GM23248 (cell line): ENCODE measurements at regions not wholly inside any gene's neighbourhood (a gene's known extent, or its start where the extent isn't known, plus 50 kb on each side); places are given as distances from the start of the nearest gene placed in this dataset.

ENCODE experiments used
- DNase-seq: peaks from one replicate; pipeline ENCODE4 v3.0.0-alpha.2; 2015
- H2AFZ ChIP-seq: fragments of 200-600 bp; sonication (generic); 2 replicates; pipeline ENCODE4 v1.6.1; 2016; ENCODE audit warnings: antibody characterized with exemption
- H3F3A ChIP-seq: fragments of 200-600 bp; sonication (generic); 2 replicates; pipeline ENCODE4 v1.6.1; 2016; ENCODE audit warnings: mild to moderate bottlenecking, antibody characterized with exemption, mixed run types; ENCODE audit not compliant: insufficient read depth
- H3K27ac ChIP-seq: fragments of 200-600 bp; sonication (generic); 2 replicates; pipeline ENCODE4 v1.5.1; 2016; ENCODE audit warnings: mild to moderate bottlenecking
- H3K27me3 ChIP-seq: fragments of 200-600 bp; sonication (generic); replicated peaks from 2 replicates; pipeline ENCODE4 v1.6.1; 2016; ENCODE audit warnings: mild to moderate bottlenecking; ENCODE audit not compliant: insufficient read depth
- H3K36me3 ChIP-seq: fragments of 200-600 bp; sonication (generic); 2 replicates; pipeline ENCODE4 v1.6.1; 2016; ENCODE audit warnings: low read depth, mild to moderate bottlenecking
- H3K4me1 ChIP-seq: fragments of 200-600 bp; sonication (generic); 2 replicates; pipeline ENCODE4 v1.6.1; 2016; ENCODE audit warnings: mild to moderate bottlenecking; ENCODE audit not compliant: insufficient read depth
- H3K4me2 ChIP-seq: fragments of 200-600 bp; sonication (generic); one replicate; pipeline ENCODE4 v1.6.1; 2016; ENCODE audit warnings: mild to moderate bottlenecking; ENCODE audit not compliant: unreplicated experiment
- H3K4me3 ChIP-seq: fragments of 200-600 bp; sonication (generic); 2 replicates; pipeline ENCODE4 v1.5.1; 2016; ENCODE audit warnings: mild to moderate bottlenecking
- H3K79me2 ChIP-seq: fragments of 200-600 bp; sonication (generic); 2 replicates; pipeline ENCODE4 v1.6.1; 2016; ENCODE audit warnings: mild to moderate bottlenecking; ENCODE audit not compliant: insufficient read depth
- H3K9ac ChIP-seq: fragments of 200-600 bp; sonication (generic); 2 replicates; pipeline ENCODE4 v1.6.1; 2016; ENCODE audit warnings: mild to moderate bottlenecking
- H3K9me2 ChIP-seq: fragments of 200-600 bp; sonication (generic); 2 replicates; pipeline ENCODE4 v1.6.1; 2016; ENCODE audit warnings: mixed run types, mild to moderate bottlenecking, moderate library complexity; ENCODE audit not compliant: insufficient read depth
- H3K9me3 ChIP-seq: fragments of 200-600 bp; sonication (generic); one replicate; pipeline ENCODE4 v1.6.1; 2017; ENCODE audit warnings: low read depth
- H4K20me1 ChIP-seq: fragments of 200-600 bp; sonication (generic); 2 replicates; pipeline ENCODE4 v1.6.0; 2016; ENCODE audit not compliant: insufficient read depth
- EZH2 ChIP-seq: fragments of 200-600 bp; sonication (generic); IDR thresholded peaks from 2 replicates; pipeline ENCODE4 v1.6.1; 2018; ENCODE audit warnings: antibody characterized with exemption, mild to moderate bottlenecking; ENCODE audit not compliant: insufficient read depth, poor library complexity, severe bottlenecking
- EZH2phosphoT487 ChIP-seq: fragments of 200-600 bp; sonication (generic); IDR thresholded peaks from 2 replicates; pipeline ENCODE4 v1.6.1; 2018; ENCODE audit warnings: antibody characterized with exemption, moderate library complexity, mild to moderate bottlenecking, low read depth; ENCODE audit not compliant: insufficient read depth
- WGBS, 2 experiments: methylation state at CpG; one replicate each; pipeline ENCODE4 v1.1.6; 2015 to 2017; ENCODE audit warnings: low lambda C conversion rate in 2 of 2, low coverage in 1 of 2; ENCODE audit errors: missing lambda C conversion rate in 2 of 2; 5-methylcytosine and 5-hydroxymethylcytosine counted together
- in situ Hi-C: fragments of 300-500 bp; cut with MboI; formaldehyde crosslinking; loops from 2 replicates; pipeline ENCODE4 v1.15.0; 2020

DNA sequence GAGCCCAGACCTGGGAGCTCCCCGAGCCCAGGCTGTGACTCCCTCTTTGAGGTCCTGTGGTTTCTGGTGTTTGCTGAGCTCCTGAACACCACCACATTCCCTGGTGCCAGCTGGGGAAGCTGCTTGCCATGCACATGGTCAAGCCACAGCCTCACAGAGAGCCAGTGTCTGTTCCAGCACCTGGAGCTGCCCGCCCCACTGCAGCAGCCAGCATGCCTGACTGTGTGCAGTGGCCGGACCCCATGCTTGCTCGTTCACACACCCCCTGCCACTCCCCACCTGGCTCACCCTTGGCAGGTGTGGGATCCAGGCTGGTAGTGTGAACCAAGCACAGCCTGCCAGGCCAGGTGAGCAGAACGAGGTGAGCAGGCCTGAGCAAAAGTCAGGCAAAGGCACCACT is 95.6 kb upstream of the FAM9C start:
- Histone ChIP-seq H3F3A (peaks cover 3% of the 10 kb centered on the region; the same call in 1 of the 2 replicates), H3K4me3 (no peak overlapping the region), H3K79me2 (no peaks in the 10 kb centered on the region), H3K4me1 (peaks cover 9% of the 10 kb centered on the region), H3K9ac (no peak overlapping the region), H2AFZ (no peak overlapping the region), H3K36me3 (no peaks in the 10 kb centered on the region), H3K27ac (no peak overlapping the region), H3K27me3 (no peaks in the 10 kb centered on the region), H3K9me2 (no peaks in the 10 kb centered on the region), H3K9me3 (no peaks in the 10 kb centered on the region), H4K20me1 (no peaks in the 10 kb centered on the region), H3K4me2 (no peak overlapping the region)
- TF ChIP-seq EZH2phosphoT487 (no peak), EZH2 (no peak)
- in situ Hi-C loops = no loop called here
- no peak for DNase-seq
- 70 to 85% methylated on average over 3 to 4 of the region's 5 CpGs for WGBS, 2 experiments

DNA sequence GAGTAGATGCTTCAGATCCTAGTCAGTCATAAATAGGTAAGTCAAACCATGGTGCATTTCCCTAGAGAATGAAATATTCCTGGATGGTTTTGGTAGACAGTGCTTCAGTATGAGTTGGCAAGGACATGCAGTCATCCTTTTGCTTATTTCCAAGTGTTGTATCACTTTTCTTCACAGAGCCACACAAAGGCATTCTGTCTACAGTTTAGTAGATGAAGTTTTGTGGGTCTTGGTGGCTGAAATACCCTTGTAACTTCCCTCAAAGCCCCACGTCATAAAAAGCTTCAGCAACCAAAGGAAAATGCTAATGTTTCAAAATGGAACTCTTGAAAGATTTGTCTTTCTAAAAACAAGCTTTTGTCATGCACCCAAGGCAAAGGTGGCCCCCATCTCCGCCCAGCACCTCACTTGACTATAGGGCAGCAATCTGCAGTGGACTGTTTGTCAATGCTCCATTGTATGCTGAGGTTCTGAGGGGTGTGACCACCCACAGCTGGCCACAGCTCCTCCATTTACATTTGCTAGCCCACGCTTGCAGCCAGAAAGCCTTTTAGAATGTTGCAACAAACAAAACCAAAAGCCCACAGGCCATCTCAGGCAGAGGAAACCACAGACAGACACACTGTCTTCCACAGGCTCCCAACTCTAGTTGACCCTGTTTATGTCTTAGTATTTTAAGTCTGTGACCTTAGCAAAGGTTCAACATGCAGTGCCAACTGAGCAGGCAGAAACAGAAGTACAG is 87.1 kb upstream of the FAM9C start:
- 80 to 100% methylated on average over 2 to 3 of the region's 3 CpGs for WGBS, 2 experiments
- Histone ChIP-seq H4K20me1 (no peaks in the 10 kb centered on the region), H3K79me2 (no peaks in the 10 kb centered on the region), H3K4me1 (peaks cover 15% of the 10 kb centered on the region), H3K36me3 (no peaks in the 10 kb centered on the region), H3F3A (no peaks in the 10 kb centered on the region), H3K27me3 (no peaks in the 10 kb centered on the region), H3K9ac (no peak overlapping the region), H3K27ac (no peak overlapping the region), H3K4me2 (no peak overlapping the region), H3K9me2 (no peaks in the 10 kb centered on the region), H3K4me3 (no peak overlapping the region), H3K9me3 (no peaks in the 10 kb centered on the region), H2AFZ (no peak overlapping the region)
- no peak for DNase-seq
- in situ Hi-C loops = no loop called here
- TF ChIP-seq EZH2phosphoT487 = no peak
- TF ChIP-seq EZH2 = no peak

DNA sequence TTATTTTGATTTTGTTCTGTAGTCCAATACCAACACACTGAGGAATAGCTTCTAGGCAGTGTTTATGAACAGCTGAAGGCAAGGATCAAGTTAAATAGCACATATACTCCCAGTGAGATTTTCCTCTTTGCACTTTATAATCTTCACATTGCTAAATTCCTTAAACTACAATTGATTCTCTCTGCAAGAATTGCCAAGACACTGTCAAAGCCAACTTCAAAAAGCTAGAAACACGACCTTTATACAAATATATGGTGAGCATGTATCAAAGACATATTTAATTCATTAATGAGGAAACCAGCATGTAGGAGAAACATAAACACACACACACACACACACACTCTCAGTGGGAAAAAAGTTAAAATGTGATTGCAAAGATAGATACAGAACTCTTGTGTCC is 86.4 kb upstream of the FAM9C start:
- WGBS, 2 experiments = 20 to 24% methylated on average over 1 of the region's 1 CpG
- Histone ChIP-seq H2AFZ (no peak overlapping the region), H3K36me3 (no peaks in the 10 kb centered on the region), H3K79me2 (no peaks in the 10 kb centered on the region), H3F3A (no peaks in the 10 kb centered on the region), H3K9me3 (no peaks in the 10 kb centered on the region), H3K4me1 (peaks cover 15% of the 10 kb centered on the region), H3K27ac (no peak overlapping the region), H3K9me2 (no peaks in the 10 kb centered on the region), H3K4me2 (no peak overlapping the region), H4K20me1 (no peaks in the 10 kb centered on the region), H3K4me3 (no peak overlapping the region), H3K9ac (no peak overlapping the region), H3K27me3 (no peaks in the 10 kb centered on the region)
- TF ChIP-seq EZH2 = no peak
- in situ Hi-C loops = no loop called here
- no peak for DNase-seq

DNA sequence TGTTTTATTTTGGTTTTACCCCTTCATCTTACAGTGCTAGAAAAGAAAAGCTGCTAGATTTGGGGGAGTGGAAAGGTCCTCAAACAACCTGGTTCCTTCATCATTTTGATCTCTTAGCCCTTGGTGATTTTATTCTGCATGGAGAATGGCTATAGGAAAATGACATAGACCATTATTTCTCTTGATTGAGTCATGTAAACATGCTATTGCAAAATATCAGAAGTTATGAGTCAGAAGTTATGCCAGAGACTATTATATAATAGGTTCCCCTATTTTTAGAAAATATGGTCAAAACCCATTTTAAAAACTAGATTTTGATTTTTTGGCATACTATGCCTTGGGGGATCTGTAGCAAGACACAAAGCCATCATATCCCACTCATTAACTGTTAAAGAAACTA is 83.7 kb upstream of the FAM9C start:
- Histone ChIP-seq H3K4me3 (no peak overlapping the region), H3K27me3 (no peaks in the 10 kb centered on the region), H3K36me3 (no peaks in the 10 kb centered on the region), H3K9me2 (no peaks in the 10 kb centered on the region), H3K27ac (no peak overlapping the region; the same call in 1 of the 2 replicates), H3K4me1 (peaks cover 34% of the 10 kb centered on the region), H2AFZ (no peak overlapping the region), H3F3A (peaks cover 14% of the 10 kb centered on the region), H3K79me2 (no peaks in the 10 kb centered on the region), H3K4me2 (no peak overlapping the region), H4K20me1 (no peaks in the 10 kb centered on the region), H3K9ac (no peak overlapping the region), H3K9me3 (no peaks in the 10 kb centered on the region)
- TF ChIP-seq EZH2phosphoT487 (no peak), EZH2 (no peak)
- in situ Hi-C loops = no loop called here
- peak; percentile 58 for DNase-seq

DNA sequence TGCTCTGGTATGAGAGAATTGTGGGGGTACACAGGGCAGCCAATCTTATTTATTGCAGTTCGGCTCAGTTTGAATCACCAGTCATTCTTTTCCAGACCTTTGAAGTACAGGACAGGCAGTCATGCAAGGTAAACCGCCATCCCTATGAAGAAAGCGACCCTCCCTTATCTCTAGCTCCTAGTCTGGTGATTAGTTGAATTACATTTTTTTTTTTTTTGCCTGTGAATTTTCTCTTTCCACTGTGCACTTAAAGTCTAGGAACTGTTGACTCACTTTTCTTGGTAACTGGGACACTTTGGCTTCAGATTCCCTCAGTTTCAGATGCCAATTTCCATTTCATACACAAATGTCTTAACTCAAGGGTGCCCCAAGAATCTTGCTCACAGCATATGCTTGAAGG is 82.4 kb upstream of the FAM9C start:
- no peak overlapping the region for H3K27ac ChIP-seq
- in situ Hi-C loops = no loop called here
- H3K9me3 ChIP-seq = no peaks in the 10 kb centered on the region
- 58 to 61% methylated on average over 3 of the region's 3 CpGs for WGBS, 2 experiments
- H3K4me1 ChIP-seq = peaks cover 34% of the 10 kb centered on the region
- no peaks in the 10 kb centered on the region for H3K9me2 ChIP-seq
- no peak overlapping the region for H3K9ac ChIP-seq
- H3K4me2 ChIP-seq = no peak overlapping the region
- H3F3A ChIP-seq = peaks cover 14% of the 10 kb centered on the region
- no peak overlapping the region for H3K4me3 ChIP-seq
- H4K20me1 ChIP-seq = no peaks in the 10 kb centered on the region
- H3K36me3 ChIP-seq = no peaks in the 10 kb centered on the region
- no peaks in the 10 kb centered on the region for H3K79me2 ChIP-seq
- peak; percentile 58 for DNase-seq
- H2AFZ ChIP-seq = no peak overlapping the region
- no peaks in the 10 kb centered on the region for H3K27me3 ChIP-seq
- no peak for TF ChIP-seq EZH2
- TF ChIP-seq EZH2phosphoT487 = no peak
